Caco-2 (cell line): ENCODE measurements at regions not wholly inside any gene's neighbourhood (a gene's known extent, or its start where the extent isn't known, plus 50 kb on each side); places are given as distances from the start of the nearest gene placed in this dataset.

Source experiments
- BruUV-seq: library from RNA; stranded (reverse); fragments of 400-500 nt; replicated peaks from 2 replicates; lab custom pipeline; 2021; lab: Mats Ljungman, UMichigan
- CTCF ChIA-PET: fragments of 300-600 bp; sonication (Branson Sonifier 250); formaldehyde crosslinking; loops from one replicate; lab custom pipeline; 2022; ENCODE audit warnings: antibody characterized with exemption; lab: Charles Lee
- POLR2A ChIA-PET: fragments of 300-600 bp; sonication (Branson Sonifier 250); formaldehyde crosslinking; loops from one replicate; lab custom pipeline; 2022; ENCODE audit warnings: antibody characterized with exemption; lab: Charles Lee
- DNase-seq, 2 experiments: peaks; one replicate each; pipeline versions ENCODE4 v3.0.0 to v3.0.0-alpha.2; 2020 to 2022
- H3K27me3 ChIP-seq: replicated peaks from 2 replicates; pipeline ENCODE4 v1.6.0; 2011; ENCODE audit warnings: low read length; ENCODE audit not compliant: control insufficient read depth, insufficient read depth
- H3K36me3 ChIP-seq: 2 replicates; pipeline ENCODE4 v1.5.1; 2011; ENCODE audit warnings: low read length; ENCODE audit not compliant: control insufficient read depth, insufficient read depth
- H3K4me1 ChIP-seq: fragments of 250-450 bp; sonication (Bioruptor Pico); 2 replicates; pipeline ENCODE4 v1.5.1; 2020; ENCODE audit warnings: mild to moderate bottlenecking
- H3K4me3 ChIP-seq: 2 replicates; pipeline ENCODE4 v1.5.1; 2011; ENCODE audit warnings: low read depth, mild to moderate bottlenecking, control low read depth, low read length
- H3K9me3 ChIP-seq: fragments of 250-450 bp; sonication (Bioruptor Pico); 2 replicates; pipeline ENCODE4 v1.5.1; 2020; ENCODE audit warnings: mild to moderate bottlenecking, moderate library complexity
- H3K27ac Mint-ChIP-seq: one replicate; pipeline ENCODE4 v1.8.0; 2022; ENCODE audit warnings: mixed read lengths; ENCODE audit not compliant: unreplicated experiment
- H3K27me3 Mint-ChIP-seq: one replicate; pipeline ENCODE4 v1.8.0; 2022; ENCODE audit warnings: mixed read lengths; ENCODE audit not compliant: insufficient read depth, unreplicated experiment
- H3K36me3 Mint-ChIP-seq: one replicate; pipeline ENCODE4 v1.8.0; 2022; ENCODE audit warnings: mild to moderate bottlenecking, mixed read lengths; ENCODE audit not compliant: insufficient read depth, unreplicated experiment
- H3K4me1 Mint-ChIP-seq: one replicate; pipeline ENCODE4 v1.8.0; 2022; ENCODE audit warnings: low read depth, mixed read lengths; ENCODE audit not compliant: unreplicated experiment
- H3K4me3 Mint-ChIP-seq: one replicate; pipeline ENCODE4 v1.8.0; 2022; ENCODE audit warnings: mild to moderate bottlenecking, moderate library complexity, mixed read lengths; ENCODE audit not compliant: unreplicated experiment
- H3K9me3 Mint-ChIP-seq: one replicate; pipeline ENCODE4 v1.8.0; 2022; ENCODE audit warnings: mixed read lengths; ENCODE audit not compliant: unreplicated experiment
- CTCF ChIP-seq, 2 experiments: fragments of 200-600 bp in 1 of 2; IDR thresholded peaks; 1 replicate in 1 of 2; 2 replicates in 1 of 2; pipeline versions ENCODE4 v1.5.1 to v1.8.0; 2011 to 2022; ENCODE audit warnings: antibody characterized with exemption in 1 of 2, control low read depth in 1 of 2, inconsistent platforms in 1 of 2, low read depth in 1 of 2, low read length in 1 of 2, mild to moderate bottlenecking in 1 of 2, moderate library complexity in 1 of 2; ENCODE audit not compliant: insufficient read depth in 1 of 2, severe bottlenecking in 1 of 2, unreplicated experiment in 1 of 2
- intact Hi-C: fragments of 100-400 bp; cut with micrococcal nuclease; formaldehyde crosslinking; loops from one replicate; pipeline ENCODE4 v1.10.0; 2022; ENCODE audit not compliant: unreplicated experiment

- no peaks in the 10 kb centered on the region for H3K9me3 Mint-ChIP-seq
- peak overlapping the region; percentile 40 for H3K27ac Mint-ChIP-seq
- intact Hi-C loops: no loop called here
- no peak overlapping the region for H3K4me3 Mint-ChIP-seq
- Histone ChIP-seq H3K4me1 (peaks cover 62% of the 10 kb centered on the region), H3K9me3 (no peaks in the 10 kb centered on the region), H3K27me3 (no peaks in the 10 kb centered on the region), H3K36me3 (no peaks in the 10 kb centered on the region), H3K4me3 (no peak overlapping the region)
- TF ChIP-seq CTCF (IDR thresholded peaks at IDR 0.05; ENCODE audit: insufficient read depth in 1 of 2, low read depth in 1 of 2, low read length in 1 of 2, severe bottlenecking in 1 of 2, unreplicated experiment in 1 of 2): no peak
- POLR2A ChIA-PET: no interaction called here
- no TSS peak for BruUV-seq
- peaks cover 1% of the 10 kb centered on the region for H3K36me3 Mint-ChIP-seq
- CTCF ChIA-PET: no interaction called here
- H3K4me1 Mint-ChIP-seq: peaks cover 60% of the 10 kb centered on the region
- no peaks in the 10 kb centered on the region for H3K27me3 Mint-ChIP-seq
- peak; percentile 44 to 69 for DNase-seq
These were observed 178.8 kb upstream of the RFC3 start for GRCh38 chr13:33639158-33639557.

DNA sequence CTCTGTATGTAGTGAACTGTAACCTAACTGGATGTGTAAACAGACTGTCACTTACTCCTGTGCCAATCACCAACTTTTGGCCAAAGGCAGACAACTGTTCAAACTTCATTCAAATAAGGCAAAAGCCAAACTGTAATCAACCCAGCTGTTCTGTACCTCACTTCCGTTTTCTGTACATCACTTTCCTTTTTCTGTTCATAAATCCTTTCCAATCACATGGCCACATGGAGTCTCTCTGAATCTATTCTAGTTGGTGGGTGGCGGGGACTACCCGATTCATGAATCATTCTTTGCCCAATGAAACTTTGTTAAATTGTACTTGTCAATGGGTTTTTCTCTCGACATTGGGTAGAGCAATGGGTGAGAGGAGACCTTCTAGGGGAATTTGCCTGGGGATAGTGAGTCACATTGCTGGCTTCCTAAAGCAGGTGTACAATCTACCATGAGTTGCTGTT is 178.3 kb upstream of the RFC3 start:
- Histone ChIP-seq H3K4me3 (no peak overlapping the region), H3K9me3 (no peaks in the 10 kb centered on the region), H3K4me1 (peaks cover 57% of the 10 kb centered on the region), H3K27me3 (no peaks in the 10 kb centered on the region), H3K36me3 (no peaks in the 10 kb centered on the region)
- no peak for TF ChIP-seq CTCF (IDR thresholded peaks at IDR 0.05; ENCODE audit: insufficient read depth in 1 of 2, low read depth in 1 of 2, low read length in 1 of 2, severe bottlenecking in 1 of 2, unreplicated experiment in 1 of 2)
- H3K4me3 Mint-ChIP-seq: no peak overlapping the region
- peak overlapping the region; percentile 40 for H3K27ac Mint-ChIP-seq
- POLR2A ChIA-PET: no interaction called here
- BruUV-seq: no TSS peak
- no peaks in the 10 kb centered on the region for H3K27me3 Mint-ChIP-seq
- H3K36me3 Mint-ChIP-seq: no peaks in the 10 kb centered on the region
- intact Hi-C loops: loop anchor here (2.0 kb wide), 1 partner anchor 97 kb away; no protein-coding TSS in a partner anchor
- peaks cover 55% of the 10 kb centered on the region for H3K4me1 Mint-ChIP-seq
- no peak for DNase-seq
- H3K9me3 Mint-ChIP-seq: no peaks in the 10 kb centered on the region
- CTCF ChIA-PET: no interaction called here

- Mint-ChIP-seq H3K27ac (peak overlapping the region; percentile 89), H3K4me3 (no peak overlapping the region), H3K4me1 (peaks cover 53% of the 10 kb centered on the region), H3K36me3 (no peaks in the 10 kb centered on the region), H3K27me3 (no peaks in the 10 kb centered on the region), H3K9me3 (no peaks in the 10 kb centered on the region)
- no peaks in the 10 kb centered on the region for H3K36me3 ChIP-seq
- no peak for TF ChIP-seq CTCF (IDR thresholded peaks at IDR 0.05; ENCODE audit: insufficient read depth in 1 of 2, low read depth in 1 of 2, low read length in 1 of 2, severe bottlenecking in 1 of 2, unreplicated experiment in 1 of 2)
- peak in 1 of 2 experiments; percentile 15 for DNase-seq
- no peaks in the 10 kb centered on the region for H3K27me3 ChIP-seq
- no peaks in the 10 kb centered on the region for H3K9me3 ChIP-seq
- no peak overlapping the region for H3K4me3 ChIP-seq
- intact Hi-C loops: loop anchor here (2.0 kb wide), 1 partner anchor 98 kb away; no protein-coding TSS in a partner anchor
- H3K4me1 ChIP-seq: peaks cover 52% of the 10 kb centered on the region
- ChIA-PET CTCF (no interaction called here), POLR2A (no interaction called here)
- BruUV-seq: no TSS peak
These were observed 177.1 kb upstream of the RFC3 start for GRCh38 chr13:33640832-33641231.
